NT2/D1 (cell line): ENCODE measurements at regions not wholly inside any gene's neighbourhood (a gene's known extent, or its start where the extent isn't known, plus 50 kb on each side); places are given as distances from the start of the nearest gene placed in this dataset.

ENCODE experiments used
- DNase-seq: peaks from one replicate; pipeline ENCODE4 v3.0.0-alpha.2; 2011; ENCODE audit warnings: low read depth, low spot score
- H3K27me3 ChIP-seq: 2 replicates; pipeline ENCODE4 v1.6.0; 2011; ENCODE audit warnings: mild to moderate bottlenecking; ENCODE audit not compliant: insufficient read length, insufficient read depth
- H3K36me3 ChIP-seq: 2 replicates; pipeline ENCODE4 v1.6.1; 2011; ENCODE audit warnings: mild to moderate bottlenecking, low read length, mixed read lengths; ENCODE audit not compliant: insufficient read depth, insufficient read length
- H3K4me1 ChIP-seq: 2 replicates; pipeline ENCODE4 v1.5.1; 2011; ENCODE audit not compliant: insufficient read depth, insufficient read length
- H3K4me3 ChIP-seq: 2 replicates; pipeline ENCODE4 v1.5.1; 2011; ENCODE audit warnings: low read depth; ENCODE audit not compliant: insufficient read length
- H3K9ac ChIP-seq: 2 replicates; pipeline ENCODE4 v1.6.0; 2011; ENCODE audit warnings: low read depth; ENCODE audit not compliant: insufficient read length
- H3K9me3 ChIP-seq: 2 replicates; pipeline ENCODE4 v1.5.1; 2011; ENCODE audit warnings: mild to moderate bottlenecking, low read length; ENCODE audit not compliant: insufficient read depth
- SUZ12 ChIP-seq: IDR thresholded peaks from 2 replicates; pipeline ENCODE4 v1.6.1; 2011; ENCODE audit not compliant: insufficient read length, insufficient read depth; ENCODE audit errors: extremely low read depth
- YY1 ChIP-seq: IDR thresholded peaks from 2 replicates; pipeline ENCODE4 v1.6.1; 2011; ENCODE audit not compliant: insufficient read length, insufficient read depth
- ZNF274 ChIP-seq: IDR thresholded peaks from 2 replicates; pipeline ENCODE4 v1.6.1; 2011; ENCODE audit warnings: mild to moderate bottlenecking, low read depth, low read length

DNA sequence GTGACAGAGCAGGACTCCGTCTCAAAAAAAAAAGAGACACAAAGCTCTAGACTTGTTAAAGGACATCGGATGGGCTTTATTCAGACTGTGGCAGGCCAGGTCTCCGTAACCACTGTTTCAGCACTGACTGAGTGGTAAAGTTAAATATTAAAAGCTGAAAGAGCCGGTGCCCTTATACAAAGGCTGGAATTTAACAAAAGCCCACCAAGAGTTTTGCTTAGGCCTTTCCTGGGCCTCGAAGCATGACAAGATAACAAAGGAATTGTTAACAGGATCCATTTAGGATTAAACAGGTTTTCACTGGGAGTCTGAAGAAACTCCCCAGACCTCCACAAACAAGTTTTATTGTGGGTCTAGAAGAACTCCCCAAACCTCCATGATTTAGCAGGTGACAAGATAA lies 727.8 kb downstream of the TYW1 start:
- H3K36me3 ChIP-seq = no peaks in the 10 kb centered on the region
- DNase-seq = peak; percentile 28
- TF ChIP-seq YY1 (no peak), ZNF274 (no peak), SUZ12 (no peak)

DNA sequence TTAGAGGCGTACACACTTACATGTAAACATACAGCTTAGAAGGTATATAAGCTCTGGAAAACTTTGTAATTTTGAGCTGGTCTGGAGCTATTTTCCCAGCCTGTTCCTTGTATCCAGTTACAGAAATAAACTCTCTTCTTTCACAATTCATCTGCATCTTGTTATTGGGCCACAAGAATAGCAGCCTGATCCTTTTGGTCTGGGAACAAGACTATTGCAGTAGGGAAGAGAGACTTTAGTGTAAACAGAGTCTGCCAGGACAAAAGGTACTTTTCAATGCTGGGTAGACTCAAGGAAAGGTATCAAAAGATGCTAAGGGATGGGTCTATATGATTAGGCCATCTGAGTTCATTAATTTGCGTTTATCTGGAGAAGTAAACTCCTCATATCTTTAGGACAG lies 728.3 kb downstream of the TYW1 start:
- TF ChIP-seq ZNF274 (no peak), YY1 (no peak), SUZ12 (no peak)
- DNase-seq = no peak
- Histone ChIP-seq H3K27me3 (no peaks in the 10 kb centered on the region), H3K4me3 (no peak overlapping the region), H3K9me3 (no peaks in the 10 kb centered on the region), H3K4me1 (peaks cover 2% of the 10 kb centered on the region), H3K9ac (no peak overlapping the region), H3K36me3 (no peaks in the 10 kb centered on the region)

More for the DNA sequence above, 727.8 kb downstream of the TYW1 start:
- H3K4me3 ChIP-seq = no peak overlapping the region
- peaks cover 2% of the 10 kb centered on the region for H3K4me1 ChIP-seq
- H3K27me3 ChIP-seq = no peaks in the 10 kb centered on the region
- no peak overlapping the region for H3K9ac ChIP-seq
- no peaks in the 10 kb centered on the region for H3K9me3 ChIP-seq

DNA sequence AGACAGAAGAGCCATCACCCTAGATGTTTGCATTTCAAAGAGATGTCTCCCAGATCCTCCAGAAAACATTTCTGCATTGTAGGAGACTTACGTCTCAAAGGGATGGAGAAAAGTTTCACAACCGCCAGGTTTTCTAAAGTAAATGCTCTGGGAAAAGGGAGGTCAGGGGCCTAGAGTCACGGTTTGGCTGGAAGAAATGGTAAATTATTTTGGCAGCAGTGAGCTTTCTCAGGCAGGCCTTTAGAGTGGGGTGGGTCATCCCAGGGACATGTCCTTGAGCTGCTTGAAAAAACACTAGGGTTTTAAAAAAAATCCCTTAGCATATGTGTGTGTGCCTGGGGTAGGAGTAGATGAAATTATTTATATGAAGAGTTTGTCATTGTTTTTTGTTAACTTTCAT lies 728.8 kb downstream of the TYW1 start:
- Histone ChIP-seq H3K9me3 (no peaks in the 10 kb centered on the region), H3K27me3 (no peaks in the 10 kb centered on the region), H3K4me1 (peaks cover 2% of the 10 kb centered on the region), H3K9ac (no peak overlapping the region), H3K36me3 (no peaks in the 10 kb centered on the region), H3K4me3 (no peak overlapping the region)
- DNase-seq = peak; percentile 79
- TF ChIP-seq SUZ12 = no peak

DNA sequence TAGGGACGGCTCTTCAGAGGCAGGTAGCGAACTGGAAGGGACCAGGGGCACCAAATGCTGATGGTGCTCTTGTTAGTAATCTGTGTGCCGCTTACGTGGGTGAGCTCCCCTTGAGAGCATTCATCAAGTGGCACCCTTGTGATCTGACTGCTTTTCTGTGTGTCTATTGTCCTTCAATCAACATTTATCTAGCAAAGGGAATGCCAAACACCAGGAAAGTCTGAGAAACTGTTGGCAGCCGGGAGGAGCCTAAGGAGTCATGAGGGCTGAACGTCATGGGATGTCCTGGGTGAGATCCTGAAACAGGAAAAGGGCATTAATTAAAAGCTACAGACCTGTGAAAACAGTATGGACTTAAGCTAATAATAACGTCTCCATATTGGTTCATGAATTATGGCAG lies 733.1 kb downstream of the TYW1 start:
- no peaks in the 10 kb centered on the region for H3K9me3 ChIP-seq
- no peaks in the 10 kb centered on the region for H3K36me3 ChIP-seq
- no peaks in the 10 kb centered on the region for H3K4me1 ChIP-seq
- no peak for TF ChIP-seq YY1
- no peak for TF ChIP-seq ZNF274
- no peak for TF ChIP-seq SUZ12
- DNase-seq = no peak
- H3K9ac ChIP-seq = no peak overlapping the region
- no peak overlapping the region for H3K4me3 ChIP-seq
- H3K27me3 ChIP-seq = no peaks in the 10 kb centered on the region

DNA sequence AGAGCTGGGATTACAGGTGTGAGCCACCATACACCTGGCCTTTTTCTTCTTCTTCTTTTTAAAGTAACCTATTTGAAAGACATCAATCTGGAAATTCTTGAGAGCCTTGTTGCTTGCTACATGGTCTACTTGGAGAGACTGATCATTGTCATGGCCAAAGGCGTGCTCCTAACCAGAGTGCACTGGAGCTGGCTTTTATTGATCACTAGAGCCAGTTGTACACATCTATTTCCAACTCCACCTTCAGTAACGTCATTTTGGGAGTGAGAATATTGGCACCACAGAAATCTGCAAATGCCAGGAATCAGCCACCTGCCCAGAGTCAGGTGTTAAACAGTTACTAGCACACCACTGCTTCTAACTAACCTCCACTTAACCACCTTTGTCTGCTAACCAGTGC lies 735.1 kb downstream of the TYW1 start:
- Histone ChIP-seq H3K4me1 (no peaks in the 10 kb centered on the region), H3K9ac (no peak overlapping the region), H3K9me3 (no peaks in the 10 kb centered on the region), H3K4me3 (no peak overlapping the region), H3K27me3 (no peaks in the 10 kb centered on the region), H3K36me3 (no peaks in the 10 kb centered on the region)
- DNase-seq = no peak
- TF ChIP-seq SUZ12 (no peak), YY1 (no peak), ZNF274 (no peak)

DNA sequence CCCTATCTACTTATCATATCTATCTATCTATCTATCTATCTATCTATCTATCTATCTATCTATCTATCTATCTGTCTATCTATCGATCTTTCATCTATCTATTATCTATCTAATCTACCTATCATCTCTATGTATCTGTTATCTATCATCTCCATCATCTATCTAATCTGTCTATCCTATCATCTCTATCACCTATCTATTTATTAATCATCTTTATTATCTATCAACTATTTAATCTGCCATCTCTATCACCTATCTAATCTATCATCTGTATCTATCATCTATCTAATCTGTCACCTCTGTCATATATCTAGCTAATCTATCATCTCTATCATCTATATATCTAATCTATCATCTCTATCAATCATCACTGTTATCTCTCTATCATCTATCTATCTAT lies 736.3 kb downstream of the TYW1 start:
- Histone ChIP-seq H3K9ac (no peak overlapping the region), H3K4me1 (no peaks in the 10 kb centered on the region), H3K9me3 (no peaks in the 10 kb centered on the region), H3K36me3 (no peaks in the 10 kb centered on the region), H3K27me3 (no peaks in the 10 kb centered on the region), H3K4me3 (no peak overlapping the region)
- TF ChIP-seq YY1 = no peak
- TF ChIP-seq SUZ12 = no peak
- TF ChIP-seq ZNF274 = no peak
- no peak for DNase-seq

DNA sequence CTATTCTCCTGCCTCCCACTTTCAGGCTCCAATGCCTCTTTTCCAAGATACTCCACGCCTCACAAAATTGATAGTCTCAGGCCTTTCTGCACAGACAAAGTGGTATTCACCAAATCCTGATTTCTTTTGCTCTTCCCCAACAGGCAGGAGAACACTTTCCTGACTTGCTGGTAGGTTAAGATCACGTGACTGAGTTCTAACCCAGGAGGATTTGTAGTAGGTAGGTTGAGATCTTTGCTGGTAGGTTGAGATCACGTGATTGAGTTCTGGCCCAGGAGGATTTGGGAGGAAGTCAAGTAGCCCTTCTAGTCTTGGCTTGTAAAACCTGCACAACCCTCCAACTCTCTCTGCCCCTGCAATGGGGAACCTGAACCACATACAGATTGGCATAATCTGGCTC lies 741.5 kb downstream of the TYW1 start:
- no peaks in the 10 kb centered on the region for H3K27me3 ChIP-seq
- no peak for TF ChIP-seq SUZ12
- TF ChIP-seq ZNF274 = no peak
- TF ChIP-seq YY1 = no peak

DNA sequence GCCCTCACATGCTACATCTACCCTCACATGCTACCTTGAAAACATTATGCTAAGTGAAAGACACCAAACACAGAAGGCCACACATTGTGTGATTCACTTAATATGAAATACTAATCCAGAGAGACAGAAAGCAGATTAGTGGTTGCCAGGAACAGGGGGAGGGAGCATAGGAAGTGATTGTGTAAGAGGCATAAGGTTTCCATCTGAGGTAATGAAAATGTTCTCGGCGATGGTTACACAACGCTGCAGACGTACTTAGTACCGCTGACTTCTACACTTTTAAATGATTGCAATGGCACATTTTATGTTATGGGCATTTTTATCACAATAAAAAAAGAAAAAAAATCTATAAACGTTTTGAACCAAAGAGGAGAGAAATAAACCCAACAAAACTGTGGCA lies 742.3 kb downstream of the TYW1 start:
- Histone ChIP-seq H3K27me3 (no peaks in the 10 kb centered on the region), H3K36me3 (no peaks in the 10 kb centered on the region), H3K9ac (no peak overlapping the region), H3K4me1 (no peaks in the 10 kb centered on the region), H3K4me3 (no peak overlapping the region), H3K9me3 (0 out of 2 replicates have a peak, but pooled peaks cover 8% of the 10 kb centered on the region)
- DNase-seq = no peak
- TF ChIP-seq SUZ12 (no peak), ZNF274 (no peak), YY1 (no peak)

More for the DNA sequence above, 741.5 kb downstream of the TYW1 start:
- H3K9ac ChIP-seq = no peak overlapping the region
- 0 out of 2 replicates have a peak, but pooled peaks cover 8% of the 10 kb centered on the region for H3K9me3 ChIP-seq
- no peak for DNase-seq
- H3K4me3 ChIP-seq = no peak overlapping the region
- H3K4me1 ChIP-seq = no peaks in the 10 kb centered on the region
- no peaks in the 10 kb centered on the region for H3K36me3 ChIP-seq
